Right hindlimb (tissue), 1 donor: ENCODE measurements at regions not wholly inside any gene's neighbourhood (a gene's known extent, or its start where the extent isn't known, plus 50 kb on each side); places are given as distances from the start of the nearest gene placed in this dataset.
"Not testable (repeated sequence)": the region's sequence is repeated elsewhere in the genome, so short reads cannot be mapped to it uniquely, and the experiment has no call there.

Experiments used
- DNase-seq: peaks from one replicate; pipeline ENCODE4 v3.0.0-alpha.2; 2018

DNA sequence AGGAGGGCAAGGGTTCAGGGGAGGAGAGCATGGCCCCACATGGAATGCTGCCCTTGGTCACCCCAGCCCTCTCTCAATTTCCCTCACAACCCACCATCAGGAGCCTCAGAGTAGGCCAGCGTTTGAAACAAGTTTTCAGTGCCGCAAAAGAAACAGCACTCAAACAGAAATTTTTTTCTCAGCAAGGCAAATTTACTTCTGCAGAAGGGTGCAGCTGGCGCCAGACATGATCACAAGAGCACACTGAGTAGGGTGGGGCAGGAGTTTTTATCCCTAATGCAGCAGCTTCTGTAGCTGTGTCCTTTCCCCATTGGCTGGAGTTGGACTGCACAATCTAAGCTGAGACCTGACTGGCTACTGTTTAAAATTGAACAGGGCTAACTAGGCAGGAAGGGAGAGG, 287.8 kb upstream of the CDYL start:
- no peak for DNase-seq

DNA sequence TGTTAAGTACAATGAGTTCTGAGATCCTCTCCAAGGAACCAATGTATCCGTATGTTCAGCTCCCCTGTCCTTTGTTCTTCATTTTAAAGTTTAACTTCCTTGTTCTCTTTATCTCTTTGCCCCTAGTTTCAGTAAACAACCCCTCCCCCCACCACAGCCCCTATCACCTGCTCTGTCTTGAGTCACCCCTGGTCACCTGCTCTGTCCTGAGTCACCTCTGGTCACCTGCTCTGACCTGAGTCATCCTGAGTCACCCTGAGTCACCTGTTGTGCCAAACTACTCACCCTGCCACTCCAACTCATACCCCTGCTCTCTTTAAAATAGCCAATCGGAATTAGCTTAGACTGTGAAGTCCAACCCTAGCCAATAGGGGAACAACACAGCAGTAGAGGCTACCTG, 288.7 kb upstream of the CDYL start:
- no peak for DNase-seq

DNA sequence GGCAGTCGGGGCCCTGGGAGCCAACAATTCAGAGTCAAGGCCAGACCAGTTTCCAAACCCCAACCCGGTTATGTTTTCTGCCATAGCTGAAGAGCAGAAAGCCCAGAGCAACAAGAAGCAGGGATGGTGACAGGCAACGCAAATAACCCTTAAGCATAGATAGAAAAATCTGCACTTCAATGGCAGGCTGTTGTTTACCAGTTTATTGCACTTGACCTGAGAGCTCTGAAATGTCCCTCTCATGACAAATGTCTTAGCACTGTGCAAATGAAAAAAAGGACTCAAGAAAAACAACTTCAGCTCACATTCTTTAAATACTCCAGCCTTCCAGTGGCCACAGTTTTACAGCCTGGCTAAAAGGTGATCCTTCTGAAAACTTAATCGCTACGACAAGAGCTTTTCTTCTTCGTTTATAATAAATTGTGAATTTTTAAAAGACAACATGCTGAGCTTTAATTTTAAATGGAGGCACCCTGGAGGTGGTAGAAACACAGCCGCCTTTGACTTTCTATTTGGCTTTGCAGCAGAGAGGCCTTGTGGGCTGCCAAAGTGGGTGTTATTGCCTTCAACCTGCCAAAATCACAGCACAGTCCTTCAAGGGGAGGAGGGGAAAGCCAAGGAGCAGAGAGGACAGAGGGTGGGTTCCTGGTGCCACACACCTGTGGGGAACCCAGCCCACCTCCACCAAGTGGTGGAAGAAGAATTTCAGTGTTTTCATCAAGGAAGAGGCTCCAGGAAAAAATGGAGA, 289.5 kb upstream of the CDYL start:
- no peak for DNase-seq

DNA sequence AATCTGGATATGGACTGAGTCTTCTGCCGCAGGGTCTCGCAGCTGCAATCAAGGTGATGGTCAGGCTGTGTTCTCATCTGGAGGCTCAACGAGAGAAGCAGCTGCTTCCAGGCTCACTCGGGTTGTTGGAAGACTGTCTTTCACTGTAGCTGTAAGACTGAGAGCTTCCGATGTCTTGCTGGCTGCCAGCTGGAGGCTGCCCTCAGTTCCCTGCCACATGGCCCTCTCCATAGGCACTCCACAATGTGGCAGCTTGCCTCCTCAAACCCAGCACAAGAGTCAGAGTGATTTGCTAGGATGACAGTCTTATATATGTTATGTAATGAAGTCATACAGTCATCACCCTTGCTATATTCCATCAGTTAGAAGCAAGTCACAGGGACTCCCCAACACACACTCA, 290.5 kb upstream of the CDYL start:
- no peak for DNase-seq

DNA sequence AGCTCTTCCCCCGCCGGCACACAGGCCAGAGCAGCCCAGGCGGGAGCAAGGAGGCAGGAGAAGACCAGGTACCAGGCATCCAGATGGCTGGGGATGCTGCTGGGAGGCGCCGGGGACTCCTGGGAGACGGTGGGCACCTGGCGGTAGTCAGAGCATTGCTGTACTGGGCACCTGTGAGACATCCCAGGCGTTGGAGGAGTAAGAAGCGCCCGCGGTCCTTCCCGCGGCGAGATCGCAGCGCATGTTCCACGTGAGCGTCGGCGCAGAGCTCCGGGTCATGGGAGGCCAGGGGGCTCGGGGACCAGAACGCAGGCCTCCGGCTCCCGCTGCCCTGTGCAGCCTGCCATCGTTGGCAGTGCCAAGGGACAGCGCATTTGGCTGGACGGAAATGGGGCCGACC, 293.7 kb upstream of the CDYL start:
- no peak for DNase-seq

DNA sequence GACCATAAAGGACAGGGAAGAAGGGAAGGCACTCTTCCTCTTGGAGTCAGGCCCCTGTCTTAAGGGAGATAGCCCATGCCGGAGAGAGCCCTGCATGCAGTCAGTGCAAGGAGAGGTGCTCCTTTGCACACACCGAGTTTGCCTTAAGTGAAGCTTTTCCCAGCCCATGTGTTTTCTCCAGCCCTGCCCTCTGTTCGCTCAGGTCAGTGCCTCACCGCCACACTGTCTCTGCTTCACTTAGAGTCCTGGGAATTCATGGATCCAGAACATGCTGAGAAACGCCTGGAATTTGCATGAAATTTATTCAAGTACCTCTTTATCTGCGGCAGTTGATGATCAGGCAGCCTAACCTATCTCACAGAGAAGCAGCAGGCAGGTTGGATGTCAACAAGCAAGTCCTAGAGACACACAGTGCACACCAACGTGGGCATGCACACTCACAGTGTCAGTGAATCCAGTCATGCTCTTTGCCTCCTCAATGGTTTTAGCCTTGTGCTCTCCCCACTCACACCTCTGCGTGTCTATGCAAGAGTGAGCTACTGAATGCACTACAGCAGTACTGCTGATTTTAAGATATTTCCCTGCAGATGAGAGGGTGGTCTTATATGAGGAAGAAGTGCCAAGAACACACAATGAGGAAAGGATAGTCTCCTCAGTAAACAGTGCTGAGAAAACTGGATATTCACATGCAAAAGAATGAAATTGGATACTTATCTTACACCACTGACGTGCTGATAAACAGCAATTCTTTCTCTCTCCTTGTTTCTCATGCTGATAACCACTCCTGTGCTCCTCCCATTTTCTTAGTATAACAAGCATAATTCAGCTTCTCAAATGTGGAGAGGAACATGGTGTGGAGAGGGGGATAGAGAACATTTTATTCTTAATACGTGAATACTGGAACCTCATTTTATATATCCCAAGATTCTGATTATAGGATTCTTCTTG, 295.1 kb upstream of the CDYL start:
- no peak for DNase-seq

DNA sequence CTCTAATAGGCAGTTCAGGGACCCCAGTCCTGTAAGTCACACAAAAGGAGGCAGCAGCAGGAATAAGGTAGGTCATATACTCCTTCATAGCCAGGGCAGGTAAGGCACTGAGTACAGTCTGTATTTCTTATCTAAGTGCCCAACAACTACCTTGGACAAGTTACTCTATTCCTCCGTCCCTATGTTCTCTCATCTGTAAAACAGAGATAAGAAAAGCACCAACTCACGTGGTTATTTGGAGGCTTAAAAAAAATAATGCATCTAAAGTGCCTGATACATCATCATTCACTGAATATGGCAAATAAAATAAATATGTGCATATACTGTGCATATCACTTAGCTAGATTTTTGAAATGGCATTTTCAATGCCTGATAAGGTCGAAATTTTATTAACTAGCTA, 298.1 kb upstream of the CDYL start:
- no peak for DNase-seq

DNA sequence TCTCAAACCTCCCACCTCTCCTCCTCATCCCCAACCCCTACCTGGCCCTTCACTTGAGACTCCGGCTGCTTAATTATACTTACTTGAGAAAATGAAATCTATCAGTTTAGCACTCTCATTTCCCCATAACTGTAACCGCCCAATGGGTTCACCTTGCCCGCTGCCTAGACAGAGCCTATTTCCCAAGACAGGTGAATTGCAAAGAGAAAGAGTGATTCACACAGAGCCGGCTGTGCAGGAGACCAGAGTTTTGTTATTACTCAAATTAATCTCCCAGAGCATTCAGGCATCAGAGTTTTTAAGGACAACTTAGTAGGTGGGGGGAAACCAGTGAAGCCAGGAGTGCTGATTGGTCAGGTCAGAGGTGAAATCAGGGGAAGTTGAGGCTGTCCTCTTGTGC, 301.4 kb upstream of the CDYL start:
- no peak for DNase-seq

DNA sequence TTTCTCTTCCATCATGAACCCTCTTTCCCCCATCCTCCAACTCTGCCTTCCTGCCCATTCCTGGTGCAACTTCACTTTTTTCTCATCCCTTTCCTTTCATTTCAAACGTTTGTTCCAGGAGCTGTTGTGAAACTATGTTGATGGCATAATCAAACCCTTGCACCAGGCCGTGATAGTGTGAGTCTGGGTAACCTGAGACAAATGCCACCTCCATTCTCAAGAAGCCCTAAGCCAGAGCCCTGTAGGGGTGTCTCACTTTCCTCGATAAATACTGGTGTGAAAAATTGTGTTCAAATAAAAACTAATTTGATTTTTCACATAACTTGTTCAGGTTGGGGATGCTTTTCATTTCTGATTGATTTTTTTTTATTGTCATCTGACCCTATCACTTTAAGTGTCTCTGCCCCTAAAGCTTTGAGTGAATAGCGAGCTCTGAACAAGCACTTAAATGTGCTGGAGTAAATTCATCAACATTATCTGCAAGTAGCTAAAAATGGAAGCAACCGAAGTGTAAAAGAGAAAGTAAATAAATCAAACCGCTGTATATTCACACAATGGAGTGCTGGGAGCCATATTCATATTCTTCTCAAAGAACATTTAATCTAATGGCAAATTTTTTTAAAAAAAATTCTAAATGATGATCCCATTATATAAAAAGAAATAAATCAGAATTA, 303.1 kb upstream of the CDYL start:
- no peak for DNase-seq

DNA sequence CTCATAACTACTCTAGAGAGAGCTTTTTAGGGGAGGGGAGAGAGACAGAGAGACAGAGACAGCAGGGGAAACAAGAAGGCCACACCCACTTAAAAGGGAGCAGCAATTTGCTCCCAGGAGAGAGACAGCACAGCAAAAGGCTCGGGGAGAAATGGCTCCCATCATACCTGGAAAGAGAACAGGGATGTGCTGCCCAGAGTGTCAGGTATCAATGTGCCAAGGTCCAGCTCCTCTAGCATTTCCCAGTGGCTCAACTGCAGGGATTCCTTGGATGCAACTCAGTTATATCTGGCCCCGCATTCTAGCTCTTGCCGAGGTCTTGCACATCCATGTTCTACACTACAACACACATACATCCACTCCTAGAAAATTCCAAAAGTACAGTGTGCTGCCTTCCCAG, 304.0 kb upstream of the CDYL start:
- DNase-seq = no peak

DNA sequence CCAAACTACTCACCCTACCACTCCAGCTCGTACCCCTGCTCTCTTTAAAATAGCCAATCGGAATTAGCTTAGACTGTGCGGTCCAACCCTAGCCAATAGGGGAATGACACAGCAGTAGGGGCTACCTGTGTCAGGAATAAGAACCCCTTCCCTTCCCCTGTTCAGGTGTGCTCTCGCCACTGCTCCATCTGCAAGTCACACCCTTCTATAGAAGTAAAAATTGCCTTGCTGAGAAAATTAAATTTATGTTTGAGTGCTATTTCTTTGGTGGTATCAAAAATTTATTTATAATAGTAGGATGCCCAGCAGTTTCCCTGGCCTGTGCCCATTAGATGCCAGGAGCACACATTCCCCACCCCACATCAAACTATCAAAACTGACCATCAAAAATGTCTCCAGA, 304.7 kb upstream of the CDYL start:
- not testable (repeated sequence) for DNase-seq

DNA sequence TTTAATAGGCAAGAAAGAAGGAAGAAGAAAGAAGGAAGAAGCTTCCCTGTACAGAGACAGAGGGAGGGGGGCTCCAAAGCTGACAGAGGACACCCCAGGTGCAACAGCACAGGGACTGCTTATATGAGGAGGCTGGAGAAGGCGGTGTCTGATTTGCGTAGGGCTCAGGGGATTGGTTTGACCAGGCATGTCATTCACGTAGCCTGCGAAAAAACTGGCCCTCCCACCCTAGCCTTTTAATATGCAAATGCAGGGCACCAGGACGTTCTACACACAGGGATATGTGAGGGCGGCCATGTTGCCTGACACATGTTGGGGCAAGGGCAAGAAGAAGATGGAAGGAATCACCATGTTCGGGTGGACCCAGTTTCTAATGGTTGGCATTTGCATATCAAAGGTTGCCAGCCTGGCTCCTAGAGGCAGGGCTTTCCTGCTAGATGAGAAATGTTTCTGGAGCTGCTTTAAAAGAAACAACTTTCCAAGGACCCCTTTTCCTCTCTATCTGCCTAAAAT, 305.4 kb upstream of the CDYL start:
- no peak for DNase-seq

DNA sequence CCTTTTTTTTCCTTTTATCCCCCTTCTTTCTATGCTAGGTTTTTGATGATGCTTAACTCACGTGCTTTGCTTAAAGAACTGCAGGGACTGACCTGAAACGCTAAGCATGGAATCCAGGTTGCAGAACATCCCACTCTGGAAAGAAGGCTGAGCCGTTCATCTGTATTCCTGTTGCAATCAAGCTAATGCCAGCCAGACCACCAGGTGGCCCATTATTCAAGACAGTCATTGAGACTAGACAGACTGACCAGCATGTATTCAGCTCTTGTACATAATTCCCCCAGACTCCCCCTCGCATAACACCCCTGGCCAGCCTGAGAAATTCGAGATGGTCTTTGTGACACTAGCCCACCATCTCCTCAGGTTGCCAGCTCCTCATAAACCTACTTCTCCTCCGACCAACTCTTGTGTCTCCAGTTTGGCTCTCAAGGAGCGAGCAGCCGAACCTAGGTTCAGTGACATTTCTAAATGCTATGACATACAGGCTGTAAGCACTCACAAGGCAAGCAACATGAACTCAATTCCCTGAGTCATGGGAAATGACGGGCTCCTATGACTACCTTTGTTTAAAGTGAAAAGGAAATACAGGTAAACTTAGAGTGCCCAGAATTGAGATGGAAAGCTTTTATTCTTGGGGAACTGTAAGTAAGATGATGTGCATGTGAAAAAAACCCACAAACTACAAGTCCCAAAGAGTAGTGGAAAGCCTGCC, 309.3 kb upstream of the CDYL start:
- DNase-seq = no peak

DNA sequence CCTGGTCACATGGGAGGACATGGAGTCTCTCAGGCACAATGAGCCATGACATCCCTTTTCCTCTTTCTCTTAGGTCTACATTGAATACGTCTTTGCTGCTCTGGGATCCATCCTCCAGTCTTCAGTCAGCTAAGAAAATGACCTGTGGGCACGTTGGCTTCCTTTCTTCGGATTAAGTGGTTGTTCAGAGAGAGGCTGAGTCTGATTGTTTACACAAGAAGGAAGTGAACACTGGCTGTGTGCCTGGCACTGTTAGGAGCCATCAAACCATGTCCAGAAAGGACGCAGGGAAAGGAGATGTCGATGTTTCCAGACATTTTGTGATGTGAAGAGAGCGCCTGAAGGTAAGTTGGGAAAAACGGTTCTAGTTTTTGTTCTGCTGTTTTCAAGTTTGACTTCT, 309.9 kb upstream of the CDYL start:
- DNase-seq = no peak

DNA sequence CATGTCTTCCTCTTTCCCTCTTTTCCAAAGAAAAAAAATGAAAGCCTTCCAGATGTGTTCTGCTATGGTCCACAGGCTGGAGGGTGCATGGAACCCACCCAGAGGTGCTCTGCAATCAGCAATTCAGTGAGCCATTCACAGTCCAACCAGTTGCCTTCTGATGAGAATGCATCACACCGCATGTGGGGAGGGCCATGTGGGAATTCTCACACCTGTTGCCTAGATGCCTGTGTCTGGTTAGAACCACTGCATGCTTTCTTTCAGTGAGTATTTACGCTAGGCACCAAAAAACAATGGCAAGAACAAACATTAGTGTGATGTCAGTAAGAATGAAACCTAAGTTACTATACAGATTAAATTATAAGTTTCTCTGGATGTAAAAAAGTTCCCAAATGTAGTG, 311.6 kb upstream of the CDYL start:
- no peak for DNase-seq

DNA sequence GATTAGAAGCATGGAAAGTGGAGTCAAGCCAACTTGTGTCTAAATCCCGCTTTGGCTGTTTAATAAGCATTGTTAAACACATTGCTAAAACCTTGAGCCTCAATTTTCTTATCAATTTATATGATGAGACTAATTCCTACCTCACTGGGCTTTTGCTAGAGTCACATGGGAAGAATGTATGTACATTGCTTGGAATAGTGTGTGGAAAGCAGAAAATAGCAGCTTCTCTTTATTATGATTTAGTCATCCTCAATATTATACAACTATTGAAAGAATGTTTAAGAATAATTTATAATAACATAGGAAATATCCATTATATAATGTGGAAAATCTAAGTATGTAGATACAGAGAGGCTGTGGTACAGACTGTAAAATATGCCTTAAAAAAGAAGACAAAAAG, 313.0 kb upstream of the CDYL start:
- no peak for DNase-seq

DNA sequence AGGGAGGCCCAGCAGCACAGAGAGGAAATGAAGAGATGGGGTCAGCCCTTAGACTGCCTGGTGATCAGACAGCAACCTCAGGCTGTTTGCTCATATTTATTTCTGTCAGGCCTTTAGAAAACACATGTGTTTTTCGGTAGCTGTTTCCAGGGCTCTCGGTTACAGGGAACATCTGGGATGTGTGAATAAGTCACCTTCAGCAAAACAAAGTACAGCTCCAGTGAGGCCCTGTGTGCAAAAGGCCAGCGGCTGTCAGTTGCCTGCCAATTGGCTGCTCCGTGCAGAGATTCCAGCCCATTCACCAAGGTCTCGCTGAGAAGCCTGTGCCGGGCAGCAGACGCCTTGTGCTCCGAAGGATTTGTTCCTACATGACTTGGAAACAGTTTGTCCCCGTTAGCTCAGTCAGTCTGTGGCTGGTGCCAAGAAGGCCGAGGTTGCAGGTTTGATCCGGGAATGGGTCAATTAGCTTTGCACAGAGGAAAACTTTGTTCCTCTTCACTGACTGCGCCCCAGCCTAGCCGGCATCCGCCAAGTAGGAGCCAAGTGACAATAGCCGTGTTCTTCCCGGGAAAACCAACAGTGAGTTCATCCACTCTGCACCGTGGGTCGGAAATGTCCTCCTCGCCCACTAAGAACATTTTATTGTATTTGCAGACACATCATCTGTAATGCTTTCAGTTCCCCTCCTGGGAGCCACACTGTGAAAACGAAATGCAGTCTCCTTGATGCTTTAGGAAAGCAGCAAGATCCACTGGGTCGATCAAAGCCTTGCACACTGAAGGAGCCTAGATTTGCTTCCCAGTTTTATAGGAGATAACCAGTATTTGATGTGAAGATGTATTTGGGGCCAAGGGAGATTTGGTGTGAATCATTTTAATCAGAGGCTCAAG, 315.4 kb upstream of the CDYL start:
- DNase-seq = peak; percentile 93

DNA sequence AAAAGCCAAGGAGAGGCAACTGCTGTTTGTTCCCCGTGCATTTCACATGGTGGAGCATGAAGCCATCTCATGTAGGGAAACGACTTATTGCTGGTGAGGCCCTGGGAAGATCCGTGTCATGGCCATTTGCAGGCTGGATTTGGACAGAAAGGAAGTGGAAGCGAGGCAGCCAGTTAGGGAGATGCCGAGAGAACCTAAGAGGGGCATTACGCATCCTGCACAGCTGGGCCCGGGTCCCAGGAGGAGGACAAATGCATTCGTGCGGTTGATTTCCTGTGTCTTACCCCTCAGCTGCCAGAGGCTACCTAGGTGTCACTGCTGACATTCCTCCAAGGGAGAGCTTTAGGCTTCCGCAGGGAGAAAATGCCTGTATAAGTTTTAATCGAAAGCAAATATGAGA, 316.2 kb upstream of the CDYL start:
- DNase-seq = peak; percentile 59

DNA sequence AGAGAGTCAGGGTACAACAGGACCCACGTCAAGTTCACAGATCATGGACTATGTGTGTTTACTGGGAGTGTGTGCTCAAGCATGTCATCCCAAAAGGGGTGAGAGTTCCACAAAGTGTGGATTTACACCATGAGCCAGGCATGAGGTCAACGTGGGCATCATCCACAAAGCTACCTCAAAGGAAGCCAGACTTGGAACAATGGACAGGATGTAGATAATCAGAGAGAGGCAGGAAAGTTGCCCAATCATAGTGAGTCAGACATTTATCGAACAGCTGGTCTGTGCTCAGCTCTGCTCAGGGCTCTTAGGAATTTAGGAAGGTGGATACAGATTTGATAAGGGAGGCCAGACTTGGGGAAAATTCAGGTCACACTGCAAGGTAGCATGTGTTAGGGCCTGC, 317.2 kb upstream of the CDYL start:
- DNase-seq = no peak

DNA sequence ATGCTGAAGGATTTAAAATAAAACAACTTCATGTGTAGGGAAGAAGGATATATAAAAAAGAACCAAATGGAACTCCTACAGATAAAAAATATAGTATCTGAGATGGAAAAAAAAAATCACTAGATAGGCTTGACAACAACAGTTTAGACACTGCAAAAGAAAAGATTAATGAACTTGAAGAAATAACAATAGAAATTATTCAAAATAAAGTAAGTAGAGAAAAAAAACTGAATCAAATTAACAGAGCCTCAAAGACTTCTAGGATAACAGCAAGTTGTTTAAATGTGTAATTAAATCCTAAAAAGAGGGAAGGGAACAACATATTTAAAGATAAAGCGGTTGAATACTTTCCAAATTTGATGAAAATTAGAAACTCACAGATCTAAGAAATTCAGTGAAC, 316.3 kb upstream of the ECI2 start:
- DNase-seq = no peak

DNA sequence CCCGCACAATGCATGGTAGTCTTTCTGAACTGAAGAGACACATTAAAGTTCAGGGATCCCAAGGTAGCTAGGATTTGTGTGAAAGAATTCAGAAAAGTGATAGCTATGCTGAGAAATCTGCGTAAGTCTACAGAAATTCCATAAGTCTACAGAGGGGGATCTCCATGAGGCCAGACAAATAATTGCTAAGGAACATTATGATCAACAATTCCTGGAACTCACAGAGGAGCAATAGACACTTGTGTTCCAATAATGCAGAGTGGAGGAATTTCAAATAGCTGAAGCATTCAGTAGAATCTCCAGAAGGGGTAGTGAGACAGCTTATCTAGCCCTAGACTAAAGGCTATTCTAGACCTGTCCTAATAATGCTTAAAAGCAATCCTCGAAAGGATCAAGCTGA, 315.7 kb upstream of the ECI2 start:
- no peak for DNase-seq

DNA sequence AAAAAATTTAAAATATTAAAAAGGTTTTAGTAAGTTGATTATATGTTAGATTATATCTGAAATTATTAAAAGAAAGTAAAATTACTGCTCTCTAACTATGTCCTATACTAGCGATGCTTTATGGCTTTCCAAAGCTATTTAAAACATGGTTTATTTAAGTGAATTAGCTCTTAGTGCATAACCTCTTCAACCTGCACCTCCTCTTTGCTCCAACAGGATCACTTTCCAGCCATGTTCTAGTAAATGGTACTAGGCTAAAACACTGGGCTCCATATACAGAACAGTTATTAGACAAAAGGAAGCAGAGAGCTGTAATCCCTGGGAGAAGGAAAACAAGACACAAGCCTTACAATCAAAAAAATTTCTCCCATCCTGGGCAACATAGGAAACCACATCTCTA, 314.9 kb upstream of the ECI2 start:
- DNase-seq = no peak
